ENCODE measurements at regions not wholly inside any gene's neighbourhood (a gene's known extent, or its start where the extent isn't known, plus 50 kb on each side); places are given as distances from the start of the nearest gene placed in this dataset. TPM values are rescaled to one million over a fixed set of nuclear protein-coding genes. Genes with fewer than 3 reads are reported as not detected.

DNA sequence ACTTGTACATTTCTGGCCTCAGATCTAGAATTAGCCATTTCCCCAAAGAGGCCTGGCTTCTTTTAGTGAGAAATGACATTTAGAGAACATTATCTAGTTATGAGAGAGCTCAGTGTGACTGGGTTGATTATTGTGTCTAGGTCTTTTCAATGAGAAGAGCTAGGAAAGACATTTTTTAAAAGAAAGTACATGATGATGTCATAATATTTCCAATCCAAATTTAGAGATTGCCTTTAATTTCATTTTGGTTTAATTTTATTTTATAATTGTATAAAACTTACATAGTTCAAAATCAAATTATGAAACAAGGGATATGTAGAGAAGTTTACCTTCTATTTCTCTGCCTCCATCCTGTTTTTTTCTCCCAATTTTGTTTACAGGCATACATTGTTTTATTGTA lies 354.9 kb downstream of the TMEM135 start:
- Histone ChIP-seq H3K27ac (peak overlapping the region in 1 of 4 donors; percentile 15), H3K27me3 (no peaks in the 10 kb centered on the region), H3K36me3 (no peaks in the 10 kb centered on the region), H3K4me3 (no peak overlapping the region), H3K9me3 (no peaks in the 10 kb centered on the region), H3K4me1 (peaks cover 0 to 3% (median 0%) of the 10 kb centered on the region in 4 donors)
- TF ChIP-seq POLR2A (IDR thresholded peaks at IDR 0.05) = no peak
- TF ChIP-seq EP300 (IDR thresholded peaks at IDR 0.05) = no peak
- TF ChIP-seq, protein P1, sequence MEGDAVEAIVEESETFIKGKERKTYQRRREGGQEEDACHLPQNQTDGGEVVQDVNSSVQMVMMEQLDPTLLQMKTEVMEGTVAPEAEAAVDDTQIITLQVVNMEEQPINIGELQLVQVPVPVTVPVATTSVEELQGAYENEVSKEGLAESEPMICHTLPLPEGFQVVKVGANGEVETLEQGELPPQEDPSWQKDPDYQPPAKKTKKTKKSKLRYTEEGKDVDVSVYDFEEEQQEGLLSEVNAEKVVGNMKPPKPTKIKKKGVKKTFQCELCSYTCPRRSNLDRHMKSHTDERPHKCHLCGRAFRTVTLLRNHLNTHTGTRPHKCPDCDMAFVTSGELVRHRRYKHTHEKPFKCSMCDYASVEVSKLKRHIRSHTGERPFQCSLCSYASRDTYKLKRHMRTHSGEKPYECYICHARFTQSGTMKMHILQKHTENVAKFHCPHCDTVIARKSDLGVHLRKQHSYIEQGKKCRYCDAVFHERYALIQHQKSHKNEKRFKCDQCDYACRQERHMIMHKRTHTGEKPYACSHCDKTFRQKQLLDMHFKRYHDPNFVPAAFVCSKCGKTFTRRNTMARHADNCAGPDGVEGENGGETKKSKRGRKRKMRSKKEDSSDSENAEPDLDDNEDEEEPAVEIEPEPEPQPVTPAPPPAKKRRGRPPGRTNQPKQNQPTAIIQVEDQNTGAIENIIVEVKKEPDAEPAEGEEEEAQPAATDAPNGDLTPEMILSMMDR (IDR thresholded peaks at IDR 0.05) = no peak
- no peak for DNase-seq (ENCODE audit: low spot score in 2 of 2)

- H3K9me3 ChIP-seq = peaks cover 0 to 5% (median 0%) of the 10 kb centered on the region in 4 donors
- WGBS, 2 donors = 64 to 67% methylated on average over 3 of the region's 3 CpGs
- H3K36me3 ChIP-seq = no peaks in the 10 kb centered on the region
- H3K27me3 ChIP-seq = no peaks in the 10 kb centered on the region
- no peak for DNase-seq (ENCODE audit: low spot score in 2 of 2)
- peaks cover 0 to 3% (median 0%) of the 10 kb centered on the region in 4 donors for H3K4me1 ChIP-seq
- no peak overlapping the region for H3K4me3 ChIP-seq
- no peak overlapping the region for H3K27ac ChIP-seq
- TF ChIP-seq EP300 (IDR thresholded peaks at IDR 0.05) (peak in 1 of 2 donors; percentile 57), POLR2A (IDR thresholded peaks at IDR 0.05) (no peak)
- TF ChIP-seq, protein P1 (IDR thresholded peaks at IDR 0.05) = no peak
These were observed 353.8 kb downstream of the TMEM135 start for GRCh38 chr11:87391496-87391895.

GRCh38 chr11:87384078-87384729 lies 346.5 kb downstream of the TMEM135 start:
- H3K27me3 ChIP-seq = no peaks in the 10 kb centered on the region
- H3K9me3 ChIP-seq = peaks cover 0 to 21% (median 0%) of the 10 kb centered on the region in 4 donors
- DNase-seq (ENCODE audit: low spot score in 2 of 2) = no peak
- H3K4me1 ChIP-seq = no peaks in the 10 kb centered on the region
- H3K27ac ChIP-seq = no peak overlapping the region
- WGBS, 2 donors = 60 to 77% methylated on average over 3 to 4 of the region's 4 CpGs
- no peaks in the 10 kb centered on the region for H3K36me3 ChIP-seq
- TF ChIP-seq EP300 (IDR thresholded peaks at IDR 0.05) (no peak), POLR2A (IDR thresholded peaks at IDR 0.05) (no peak)
- TF ChIP-seq, protein P1 (IDR thresholded peaks at IDR 0.05) = no peak
- no peak overlapping the region for H3K4me3 ChIP-seq

- WGBS, 2 donors = 72 to 77% methylated on average over 4 of the region's 4 CpGs
These were observed 336.5 kb downstream of the TMEM135 start for GRCh38 chr11:87374038-87374807.

More at GRCh38 chr11:87374038-87374807, 336.5 kb downstream of the TMEM135 start:
- Histone ChIP-seq H3K4me1 (peaks cover 0 to 6% (median 0%) of the 10 kb centered on the region in 4 donors), H3K27ac (no peak overlapping the region), H3K4me3 (no peak overlapping the region), H3K27me3 (no peaks in the 10 kb centered on the region), H3K36me3 (no peaks in the 10 kb centered on the region), H3K9me3 (no peaks in the 10 kb centered on the region)
- DNase-seq (ENCODE audit: low spot score in 2 of 2) = no peak
- no peak for TF ChIP-seq EP300 (IDR thresholded peaks at IDR 0.05)
- TF ChIP-seq, protein P1 (IDR thresholded peaks at IDR 0.05) = no peak
- no peak for TF ChIP-seq POLR2A (IDR thresholded peaks at IDR 0.05)

Small RNA genes lying in the stretch of these regions (small RNA-seq; reads per million reads assigned to genes)
- gene AP000676.1 (not detected), gene RF00026 (not detected), gene RNU6-1135P (not detected)

Data from tibial nerve (tissue), 4 donors.